ENCODE measurements at regions not wholly inside any gene's neighbourhood (a gene's known extent, or its start where the extent isn't known, plus 50 kb on each side); places are given as distances from the start of the nearest gene placed in this dataset.

GRCh38 chr6:149198265-149198664 is 119.2 kb upstream of the TAB2 start:
- H3K4me2 ChIP-seq (ENCODE audit: unreplicated experiment) = no peak overlapping the region
- in situ Hi-C loops (cut with MboI) = no loop called here
- H3K4me1 ChIP-seq (ENCODE audit: insufficient read depth) = no peaks in the 10 kb centered on the region
- H3K36me3 ChIP-seq (ENCODE audit: low read depth) = no peaks in the 10 kb centered on the region
- WGBS, 2 experiments (ENCODE audit: low coverage in 1 of 2, low lambda C conversion rate in 2 of 2, missing lambda C conversion rate in 2 of 2) = 77 to 84% methylated on average over 3 of the region's 3 CpGs
- no peaks in the 10 kb centered on the region for H3F3A ChIP-seq (ENCODE audit: insufficient read depth)
- no peak for DNase-seq
- H3K9ac ChIP-seq = no peak overlapping the region
- no peak overlapping the region for H3K4me3 ChIP-seq
- no peak overlapping the region for H2AFZ ChIP-seq
- no peak overlapping the region for H3K27ac ChIP-seq
- H3K79me2 ChIP-seq (ENCODE audit: insufficient read depth) = no peaks in the 10 kb centered on the region
- H3K27me3 ChIP-seq (replicated peaks; ENCODE audit: insufficient read depth) = peaks cover 9% of the 10 kb centered on the region; the same call in 1 of the 2 replicates
- H3K9me2 ChIP-seq (ENCODE audit: insufficient read depth) = no peaks in the 10 kb centered on the region
- TF ChIP-seq EZH2phosphoT487 (IDR thresholded peaks at IDR 0.05; ENCODE audit: insufficient read depth, low read depth) = no peak
- no peak for TF ChIP-seq EZH2 (IDR thresholded peaks at IDR 0.05; ENCODE audit: insufficient read depth, poor library complexity, severe bottlenecking)
- peaks cover 5% of the 10 kb centered on the region for H3K9me3 ChIP-seq (ENCODE audit: low read depth)
- H4K20me1 ChIP-seq (ENCODE audit: insufficient read depth) = no peaks in the 10 kb centered on the region

GRCh38 chr6:149200282-149200945 is 117.1 kb upstream of the TAB2 start:
- no peak for TF ChIP-seq EZH2phosphoT487 (IDR thresholded peaks at IDR 0.05; ENCODE audit: insufficient read depth, low read depth)
- TF ChIP-seq EZH2 (IDR thresholded peaks at IDR 0.05; ENCODE audit: insufficient read depth, poor library complexity, severe bottlenecking) = no peak
- no peak overlapping the region for H2AFZ ChIP-seq
- no peaks in the 10 kb centered on the region for H3K79me2 ChIP-seq (ENCODE audit: insufficient read depth)
- DNase-seq = no peak
- H4K20me1 ChIP-seq (ENCODE audit: insufficient read depth) = no peaks in the 10 kb centered on the region
- H3K27me3 ChIP-seq (replicated peaks; ENCODE audit: insufficient read depth) = 0 out of 2 replicates have a peak, but pooled peaks cover 9% of the 10 kb centered on the region
- no peaks in the 10 kb centered on the region for H3F3A ChIP-seq (ENCODE audit: insufficient read depth)
- H3K27ac ChIP-seq = no peak overlapping the region
- H3K4me3 ChIP-seq = no peak overlapping the region
- no peaks in the 10 kb centered on the region for H3K4me1 ChIP-seq (ENCODE audit: insufficient read depth)
- H3K4me2 ChIP-seq (ENCODE audit: unreplicated experiment) = no peak overlapping the region
- no peaks in the 10 kb centered on the region for H3K9me2 ChIP-seq (ENCODE audit: insufficient read depth)
- 32 to 37% methylated on average over 1 of the region's 1 CpG for WGBS, 2 experiments (ENCODE audit: low coverage in 1 of 2, low lambda C conversion rate in 2 of 2, missing lambda C conversion rate in 2 of 2)
- peaks cover 5% of the 10 kb centered on the region for H3K9me3 ChIP-seq (ENCODE audit: low read depth)
- in situ Hi-C loops (cut with MboI) = no loop called here
- H3K36me3 ChIP-seq (ENCODE audit: low read depth) = no peaks in the 10 kb centered on the region
- H3K9ac ChIP-seq = no peak overlapping the region

- no peaks in the 10 kb centered on the region for H3K79me2 ChIP-seq (ENCODE audit: insufficient read depth)
- in situ Hi-C loops (cut with MboI) = no loop called here
- no peaks in the 10 kb centered on the region for H3K36me3 ChIP-seq (ENCODE audit: low read depth)
- DNase-seq = no peak
- no peak overlapping the region for H3K4me3 ChIP-seq
- no peak overlapping the region for H3K27ac ChIP-seq
- H3F3A ChIP-seq (ENCODE audit: insufficient read depth) = no peaks in the 10 kb centered on the region
- no peak for TF ChIP-seq EZH2 (IDR thresholded peaks at IDR 0.05; ENCODE audit: insufficient read depth, poor library complexity, severe bottlenecking)
- TF ChIP-seq EZH2phosphoT487 (IDR thresholded peaks at IDR 0.05; ENCODE audit: insufficient read depth, low read depth) = no peak
- H3K4me2 ChIP-seq (ENCODE audit: unreplicated experiment) = no peak overlapping the region
- H3K4me1 ChIP-seq (ENCODE audit: insufficient read depth) = no peaks in the 10 kb centered on the region
- H4K20me1 ChIP-seq (ENCODE audit: insufficient read depth) = no peaks in the 10 kb centered on the region
- 0 out of 2 replicates have a peak, but pooled peaks cover 8% of the 10 kb centered on the region for H3K27me3 ChIP-seq (replicated peaks; ENCODE audit: insufficient read depth)
- H3K9me2 ChIP-seq (ENCODE audit: insufficient read depth) = no peaks in the 10 kb centered on the region
- no peak overlapping the region for H3K9ac ChIP-seq
- no peak overlapping the region for H2AFZ ChIP-seq
- peaks cover 5% of the 10 kb centered on the region for H3K9me3 ChIP-seq (ENCODE audit: low read depth)
- 83 to 87% methylated on average over 7 of the region's 7 CpGs for WGBS, 2 experiments (ENCODE audit: low coverage in 1 of 2, low lambda C conversion rate in 2 of 2, missing lambda C conversion rate in 2 of 2)
Observed at GRCh38 chr6:149201068-149201655, 116.3 kb upstream of the TAB2 start.

- no peak overlapping the region for H3K4me2 ChIP-seq (ENCODE audit: unreplicated experiment)
- no peak for TF ChIP-seq EZH2phosphoT487 (IDR thresholded peaks at IDR 0.05; ENCODE audit: insufficient read depth, low read depth)
- TF ChIP-seq EZH2 (IDR thresholded peaks at IDR 0.05; ENCODE audit: insufficient read depth, poor library complexity, severe bottlenecking) = no peak
- H2AFZ ChIP-seq = no peak overlapping the region
- no peaks in the 10 kb centered on the region for H3F3A ChIP-seq (ENCODE audit: insufficient read depth)
- H3K9ac ChIP-seq = no peak overlapping the region
- no peaks in the 10 kb centered on the region for H3K36me3 ChIP-seq (ENCODE audit: low read depth)
- H3K4me3 ChIP-seq = no peak overlapping the region
- DNase-seq = no peak
- H3K27me3 ChIP-seq (replicated peaks; ENCODE audit: insufficient read depth) = 0 out of 2 replicates have a peak, but pooled peaks cover 8% of the 10 kb centered on the region
- no peaks in the 10 kb centered on the region for H3K4me1 ChIP-seq (ENCODE audit: insufficient read depth)
- H4K20me1 ChIP-seq (ENCODE audit: insufficient read depth) = no peaks in the 10 kb centered on the region
- no peaks in the 10 kb centered on the region for H3K79me2 ChIP-seq (ENCODE audit: insufficient read depth)
- peaks cover 5% of the 10 kb centered on the region for H3K9me3 ChIP-seq (ENCODE audit: low read depth)
- H3K27ac ChIP-seq = no peak overlapping the region
- 82% methylated on average over 4 of the region's 4 CpGs for WGBS, 2 experiments (ENCODE audit: low coverage in 1 of 2, low lambda C conversion rate in 2 of 2, missing lambda C conversion rate in 2 of 2)
- no peaks in the 10 kb centered on the region for H3K9me2 ChIP-seq (ENCODE audit: insufficient read depth)
- in situ Hi-C loops (cut with MboI) = no loop called here
Observed at GRCh38 chr6:149202100-149202499, 115.4 kb upstream of the TAB2 start.

Measured in GM23248 (cell line).